Heart left ventricle (tissue), 16 donors: ENCODE measurements at regions not wholly inside any gene's neighbourhood (a gene's known extent, or its start where the extent isn't known, plus 50 kb on each side); places are given as distances from the start of the nearest gene placed in this dataset.

ENCODE experiments used
- ATAC-seq, 4 donors: fragments of 200-7000 bp; cut with Tn5 transposase; one replicate each; pipeline ENCODE4 v1.9.1; 2020 to 2022; ENCODE audit warnings: moderate library complexity in 4 of 4, mild to moderate bottlenecking in 3 of 4, moderate number of reproducible peaks in 1 of 4
- DNase-seq, 5 donors: peaks; one replicate each; pipeline ENCODE4 v3.0.0-alpha.2; 2020
- H3K27ac ChIP-seq, 12 donors: fragments of 200-600 bp; sonication (generic) in 4 of 12; one replicate each; pipeline versions ENCODE4 v1.5.0 to v1.8.0; 2016 to 2022; ENCODE audit warnings: mild to moderate bottlenecking in 2 of 12
- H3K27me3 ChIP-seq, 9 donors: fragments of 200-600 bp; sonication (generic) in 2 of 9; one replicate each; pipeline versions ENCODE4 v1.5.1 to v1.8.0; 2016 to 2022; ENCODE audit warnings: mild to moderate bottlenecking in 3 of 9
- H3K36me3 ChIP-seq, 9 donors: fragments of 200-600 bp; sonication (generic) in 2 of 9; one replicate each; pipeline versions ENCODE4 v1.5.0 to v1.8.0; 2018 to 2022; ENCODE audit warnings: mild to moderate bottlenecking in 2 of 9
- H3K4me1 ChIP-seq, 12 donors: fragments of 200-600 bp; sonication (generic) in 4 of 12; one replicate each; pipeline versions ENCODE4 v1.5.0 to v1.8.0; 2016 to 2022; ENCODE audit warnings: mild to moderate bottlenecking in 3 of 12
- H3K4me3 ChIP-seq, 12 donors: fragments of 200-600 bp; sonication (generic) in 4 of 12; one replicate each; pipeline versions ENCODE4 v1.5.0 to v1.8.0; 2017 to 2022; ENCODE audit warnings: mild to moderate bottlenecking in 9 of 12, moderate library complexity in 4 of 12
- H3K9me3 ChIP-seq, 12 donors: fragments of 200-600 bp; sonication (generic) in 4 of 12; one replicate each; pipeline versions ENCODE4 v1.5.0 to v1.8.0; 2016 to 2022; ENCODE audit warnings: mild to moderate bottlenecking in 1 of 12
- CTCF ChIP-seq, 12 donors: fragments of 200-600 bp; sonication (generic) in 4 of 12; IDR thresholded peaks; one replicate each; pipeline versions ENCODE4 v1.5.0 to v1.8.0; 2018 to 2022; ENCODE audit warnings: antibody characterized with exemption in 12 of 12, mild to moderate bottlenecking in 5 of 12
- POLR2A ChIP-seq, 2 donors: fragments of 450-650 bp; IDR thresholded peaks; one replicate each; pipeline ENCODE4 v1.6.1; 2017; ENCODE audit warnings: antibody characterized with exemption in 2 of 2, mild to moderate bottlenecking in 2 of 2, moderate library complexity in 2 of 2
- WGBS, 4 donors: extraction: QIAGEN DNeasy Blood & Tissue Kit in 2 of 4; methylation state at CpG; one replicate each; pipeline versions ENCODE4 v1.1.5 to v1.1.7; 2013 to 2018; 5-methylcytosine and 5-hydroxymethylcytosine counted together
- intact Hi-C, 10 donors: fragments of 100-400 bp; cut with DNase I; formaldehyde crosslinking; loops; one replicate each; pipeline versions ENCODE4 v1.11.1 to v1.14.2; 2022
- donor health status: ischemic (EF 13 %, LVEDD 7.1; RV severe dilation, severe dysfunction).
- donor health status: healthy with polysubstance abuse.
- donor health status: DM: no; HTN: yes; CAD: no.
- donor health status: DM: no; HTN: no; CAD: no.
- donor health status: ischemic (EF 25% LVEDD 6.9; RV normal size, moderate dysfunction).
- donor health status: ischemic (EF 25% LVEDD 5.7; RV mildly dilated, moderate dysfunction).
- donor health status: healthy.
- donor health status: DM: yes; HTN: yes; CAD: no.
- donor health status: ischemic (EF 35%, LVEDD 5.7; RV mildly dilated, moderate dysfunction).
- donor health status: nonischemic (EF 11% LVEDD 7.7; RV severe dilation, severe dysfunction).
- donor health status: DM: yes; HTN: yes; CAD: no.
- donor health status: PGD.
- donor health status: ischemic (EF 29% LVEDD 5.4; RV normal size, mild dysfunction).
- donor health status: nonischemic (EF 23%, LVEDD 6.1; RV moderate dilation, normal function).

DNA sequence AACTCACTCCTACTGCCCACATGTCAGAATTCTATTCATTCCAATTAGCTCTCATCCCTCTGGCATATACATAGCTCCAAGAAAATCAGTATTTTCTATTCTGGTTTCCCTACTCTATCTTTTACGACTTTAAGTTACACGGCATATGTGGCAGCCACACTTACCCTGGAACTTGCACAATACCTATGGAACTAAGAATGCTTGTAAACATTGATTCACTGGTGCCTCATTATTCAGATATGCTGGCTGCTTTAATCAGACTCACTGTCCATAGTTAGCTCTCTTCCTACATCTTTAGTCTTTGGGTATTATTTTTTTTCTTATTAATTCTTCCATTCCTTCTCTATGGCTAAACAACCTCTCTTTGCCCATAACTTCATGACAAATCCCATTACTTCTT, 1519.9 kb upstream of the ACVR2A start:
- Histone ChIP-seq H3K27me3 (no peaks in the 10 kb centered on the region), H3K4me3 (no peak overlapping the region), H3K9me3 (no peaks in the 10 kb centered on the region), H3K4me1 (no peaks in the 10 kb centered on the region), H3K27ac (no peak overlapping the region), H3K36me3 (no peaks in the 10 kb centered on the region)
- DNase-seq (no peak), ATAC-seq (no peak)
- WGBS, 4 donors, result 95 to 96% (median 95%) methylated on average over 2 of the region's 2 CpGs
- intact Hi-C loops, result no loop called here
- no peak for TF ChIP-seq CTCF (IDR thresholded peaks at IDR 0.05)
- TF ChIP-seq POLR2A (IDR thresholded peaks at IDR 0.05), result no peak

DNA sequence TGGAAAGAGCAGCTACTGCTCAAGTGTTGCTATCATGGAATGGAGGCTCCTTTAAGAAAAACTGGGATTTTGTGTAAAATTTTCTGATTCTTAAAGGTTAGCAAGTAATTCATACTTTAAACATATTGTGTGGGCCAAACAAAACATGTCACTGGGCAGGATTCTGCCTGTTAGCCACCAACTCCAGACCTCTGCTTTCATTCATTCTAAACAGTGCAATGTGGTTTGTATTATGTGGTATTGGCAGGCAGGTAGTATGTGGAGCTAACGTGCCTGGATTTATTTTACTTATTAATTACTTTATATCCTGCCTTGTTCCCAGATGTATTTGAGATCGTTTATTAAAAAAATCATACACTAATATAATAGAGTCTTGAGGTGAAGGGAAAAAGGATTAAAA, 1521.3 kb upstream of the ACVR2A start:
- Histone ChIP-seq H3K27me3 (no peaks in the 10 kb centered on the region), H3K4me1 (no peaks in the 10 kb centered on the region), H3K9me3 (no peaks in the 10 kb centered on the region), H3K36me3 (no peaks in the 10 kb centered on the region), H3K4me3 (no peak overlapping the region), H3K27ac (no peak overlapping the region)
- ATAC-seq (no peak), DNase-seq (no peak)
- TF ChIP-seq POLR2A (IDR thresholded peaks at IDR 0.05), result no peak
- no peak for TF ChIP-seq CTCF (IDR thresholded peaks at IDR 0.05)
- intact Hi-C loops, result no loop called here
- 59 to 75% (median 68%) methylated on average over 2 of the region's 2 CpGs for WGBS, 4 donors

GRCh38 chr2:146321175-146321574, 1523.7 kb upstream of the ACVR2A start:
- Histone ChIP-seq H3K4me1 (no peaks in the 10 kb centered on the region), H3K9me3 (no peaks in the 10 kb centered on the region), H3K27ac (no peak overlapping the region), H3K4me3 (no peak overlapping the region), H3K36me3 (no peaks in the 10 kb centered on the region), H3K27me3 (no peaks in the 10 kb centered on the region)
- WGBS, 4 donors, result 43 to 58% (median 49%) methylated on average over 2 of the region's 2 CpGs
- intact Hi-C loops, result no loop called here
- no peak for DNase-seq
- ATAC-seq, result no peak
- TF ChIP-seq CTCF (IDR thresholded peaks at IDR 0.05), result no peak
- TF ChIP-seq POLR2A (IDR thresholded peaks at IDR 0.05), result no peak

GRCh38 chr2:146317959-146318358, 1526.9 kb upstream of the ACVR2A start:
- peaks cover 0 to 4% (median 0%) of the 10 kb centered on the region in 12 donors for H3K4me1 ChIP-seq
- no peaks in the 10 kb centered on the region for H3K27me3 ChIP-seq
- ATAC-seq (no peak), DNase-seq (no peak)
- 80 to 84% (median 82%) methylated on average over 2 of the region's 2 CpGs for WGBS, 4 donors
- TF ChIP-seq POLR2A (IDR thresholded peaks at IDR 0.05) (no peak), CTCF (IDR thresholded peaks at IDR 0.05) (no peak)
- H3K4me3 ChIP-seq, result no peak overlapping the region
- H3K9me3 ChIP-seq, result no peaks in the 10 kb centered on the region
- H3K36me3 ChIP-seq, result no peaks in the 10 kb centered on the region
- H3K27ac ChIP-seq, result no peak overlapping the region
- intact Hi-C loops, result no loop called here
